Ovary (tissue), 7 donors: ENCODE measurements at regions not wholly inside any gene's neighbourhood (a gene's known extent, or its start where the extent isn't known, plus 50 kb on each side); places are given as distances from the start of the nearest gene placed in this dataset.

Source experiments
- DNase-seq, 5 donors: peaks; one replicate each; pipeline ENCODE4 v3.0.0-alpha.2; 2019 to 2020
- H3K27ac ChIP-seq, 2 donors: fragments of 200-600 bp; one replicate each; pipeline versions ENCODE4 v1.5.1 to v1.8.0; 2019 to 2022
- H3K27me3 ChIP-seq: fragments of 200-600 bp; one replicate; pipeline ENCODE4 v1.8.0; 2022
- H3K36me3 ChIP-seq: fragments of 200-600 bp; sonication (generic); one replicate; pipeline ENCODE4 v1.5.1; 2019
- H3K4me1 ChIP-seq: one replicate; pipeline ENCODE4 v1.8.1; 2013; ENCODE audit warnings: mild to moderate bottlenecking, moderate library complexity; ENCODE audit not compliant: insufficient read depth
- H3K4me3 ChIP-seq: fragments of 200-600 bp; sonication (generic); one replicate; pipeline ENCODE4 v1.5.1; 2017
- H3K9me3 ChIP-seq, 2 donors: fragments of 200-600 bp in 1 of 2; sonication (generic) in 1 of 2; one replicate each; pipeline versions ENCODE4 v1.5.1 to v1.8.1; 2013 to 2019; ENCODE audit warnings: mild to moderate bottlenecking in 1 of 2, moderate library complexity in 1 of 2
- EP300 ChIP-seq: sonication (generic); formaldehyde crosslinking; IDR thresholded peaks from one replicate; pipeline ENCODE4 v1.6.1; 2017; ENCODE audit warnings: antibody characterized with exemption
- POLR2A ChIP-seq: fragments of 450-650 bp; IDR thresholded peaks from one replicate; pipeline ENCODE4 v1.6.1; 2017; ENCODE audit warnings: antibody characterized with exemption, mild to moderate bottlenecking, moderate library complexity
- WGBS, 3 donors: extraction: QIAGEN DNeasy Blood & Tissue Kit in 1 of 3; methylation state at CpG; one replicate each; pipeline versions ENCODE4 v1.1.5 to v1.1.7; 2013 to 2017; 5-methylcytosine and 5-hydroxymethylcytosine counted together
- intact Hi-C, 4 donors: fragments of 100-400 bp; cut with DNase I; formaldehyde crosslinking; loops; one replicate each; pipeline versions ENCODE4 v1.11.0 to v1.15.1; 2022 to 2023
- TF ChIP-seq, protein P1 (sequence below), 3 donors: fragments of 450-650 bp in 2 of 3; fragments of 200-600 bp in 1 of 3; IDR thresholded peaks; one replicate each; pipeline versions ENCODE4 v1.5.1 to v1.8.0; 2016 to 2022; ENCODE audit warnings: antibody characterized with exemption in 3 of 3, mild to moderate bottlenecking in 1 of 3
- donor health status: DM: no; HTN: no; CAD: no; lungs with moderate emphysema.
- donor health status: DM: no; HTN: no; CAD: no.
- donor health status: Bipolar disorder and iron deficiency.
- donor health status: DM: no; HTN: no; CAD: no.
- donor health status: DM: yes; HTN: yes; CAD: no.

DNA sequence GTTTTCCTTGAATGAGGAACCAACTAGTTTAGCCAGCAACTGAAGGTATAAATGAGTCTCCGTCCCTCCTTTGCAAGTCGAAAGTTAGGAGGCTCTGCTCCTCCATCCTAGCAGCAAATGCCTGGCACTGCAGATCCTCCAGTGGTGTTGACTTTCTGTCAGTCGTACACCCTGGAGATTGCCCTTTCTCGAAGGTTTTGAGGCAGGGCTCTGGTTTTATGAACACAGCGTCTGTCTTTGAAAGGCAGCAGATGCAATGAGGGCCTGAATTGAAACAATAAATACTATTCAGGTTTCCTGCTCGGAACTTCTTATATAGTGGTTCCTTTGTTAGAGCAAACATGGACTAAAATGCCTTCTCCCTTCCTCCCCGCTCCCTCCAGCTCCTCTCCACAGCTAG lies 284.0 kb downstream of the TMEM38B start:
- Histone ChIP-seq H3K4me1 (peaks cover 2% of the 10 kb centered on the region), H3K27ac (no peak overlapping the region), H3K36me3 (no peaks in the 10 kb centered on the region), H3K27me3 (no peaks in the 10 kb centered on the region), H3K4me3 (no peak overlapping the region), H3K9me3 (no peaks in the 10 kb centered on the region)
- intact Hi-C loops, result no loop called here
- TF ChIP-seq POLR2A, result no peak
- TF ChIP-seq, protein P1, sequence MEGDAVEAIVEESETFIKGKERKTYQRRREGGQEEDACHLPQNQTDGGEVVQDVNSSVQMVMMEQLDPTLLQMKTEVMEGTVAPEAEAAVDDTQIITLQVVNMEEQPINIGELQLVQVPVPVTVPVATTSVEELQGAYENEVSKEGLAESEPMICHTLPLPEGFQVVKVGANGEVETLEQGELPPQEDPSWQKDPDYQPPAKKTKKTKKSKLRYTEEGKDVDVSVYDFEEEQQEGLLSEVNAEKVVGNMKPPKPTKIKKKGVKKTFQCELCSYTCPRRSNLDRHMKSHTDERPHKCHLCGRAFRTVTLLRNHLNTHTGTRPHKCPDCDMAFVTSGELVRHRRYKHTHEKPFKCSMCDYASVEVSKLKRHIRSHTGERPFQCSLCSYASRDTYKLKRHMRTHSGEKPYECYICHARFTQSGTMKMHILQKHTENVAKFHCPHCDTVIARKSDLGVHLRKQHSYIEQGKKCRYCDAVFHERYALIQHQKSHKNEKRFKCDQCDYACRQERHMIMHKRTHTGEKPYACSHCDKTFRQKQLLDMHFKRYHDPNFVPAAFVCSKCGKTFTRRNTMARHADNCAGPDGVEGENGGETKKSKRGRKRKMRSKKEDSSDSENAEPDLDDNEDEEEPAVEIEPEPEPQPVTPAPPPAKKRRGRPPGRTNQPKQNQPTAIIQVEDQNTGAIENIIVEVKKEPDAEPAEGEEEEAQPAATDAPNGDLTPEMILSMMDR (IDR thresholded peaks at IDR 0.05), result no peak
- no peak for TF ChIP-seq EP300
- WGBS, 3 donors, result 81 to 90% (median 83%) methylated on average over 7 of the region's 7 CpGs
- DNase-seq, result no peak

DNA sequence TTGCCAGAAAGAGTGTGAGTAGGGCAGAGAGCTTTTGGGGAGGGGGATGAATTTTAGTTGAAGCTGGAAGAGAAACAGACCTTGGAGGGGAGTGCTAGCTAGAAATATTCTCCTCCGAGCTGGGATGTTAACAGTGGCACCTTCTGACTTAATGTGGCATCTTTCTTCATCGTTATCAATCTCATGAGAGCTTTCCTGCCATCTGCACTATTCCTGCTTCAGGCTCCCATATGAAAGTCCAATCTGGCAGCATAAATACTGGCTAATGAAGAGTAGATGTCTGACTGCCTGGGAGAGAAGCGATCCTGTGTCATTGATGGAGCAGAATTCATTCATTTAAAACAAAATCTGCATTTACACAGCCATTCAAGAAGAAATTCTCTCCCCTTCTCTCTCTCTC lies 284.5 kb downstream of the TMEM38B start:
- H3K4me3 ChIP-seq, result no peak overlapping the region
- no peaks in the 10 kb centered on the region for H3K9me3 ChIP-seq
- H3K4me1 ChIP-seq, result peaks cover 2% of the 10 kb centered on the region
- intact Hi-C loops, result no loop called here
- TF ChIP-seq EP300 (no peak), POLR2A (no peak)
- TF ChIP-seq, protein P1 (IDR thresholded peaks at IDR 0.05), result no peak
- no peaks in the 10 kb centered on the region for H3K27me3 ChIP-seq
- no peak overlapping the region for H3K27ac ChIP-seq
- DNase-seq, result no peak
- WGBS, 3 donors, result 74 to 86% (median 79%) methylated on average over 3 of the region's 3 CpGs
- no peaks in the 10 kb centered on the region for H3K36me3 ChIP-seq

DNA sequence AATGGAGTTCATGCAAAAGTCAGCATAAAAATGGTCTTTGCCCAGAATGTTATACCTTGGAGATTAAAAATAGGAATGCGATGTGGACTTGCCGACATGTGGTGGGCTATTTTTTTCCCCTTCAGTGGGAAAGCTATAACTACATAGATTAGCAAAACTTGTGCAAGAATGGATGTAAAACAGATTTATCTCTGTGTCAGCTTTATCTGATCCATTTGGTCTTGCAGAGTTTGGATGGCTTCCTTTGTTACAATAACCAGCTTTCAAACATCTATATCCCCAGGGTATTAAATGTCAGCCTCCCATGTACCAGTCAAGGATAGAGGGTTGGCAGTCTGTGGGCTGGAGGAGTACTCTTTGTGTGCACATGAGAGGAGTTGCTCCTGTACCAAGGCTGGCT lies 284.9 kb downstream of the TMEM38B start:
- Histone ChIP-seq H3K9me3 (no peaks in the 10 kb centered on the region), H3K4me3 (no peak overlapping the region), H3K4me1 (peaks cover 2% of the 10 kb centered on the region), H3K27me3 (no peaks in the 10 kb centered on the region), H3K36me3 (no peaks in the 10 kb centered on the region), H3K27ac (no peak overlapping the region)
- 54 to 73% (median 55%) methylated on average over 2 of the region's 2 CpGs for WGBS, 3 donors
- intact Hi-C loops, result no loop called here
- no peak for DNase-seq
- TF ChIP-seq, protein P1 (IDR thresholded peaks at IDR 0.05), result no peak
- TF ChIP-seq POLR2A (no peak), EP300 (no peak)

DNA sequence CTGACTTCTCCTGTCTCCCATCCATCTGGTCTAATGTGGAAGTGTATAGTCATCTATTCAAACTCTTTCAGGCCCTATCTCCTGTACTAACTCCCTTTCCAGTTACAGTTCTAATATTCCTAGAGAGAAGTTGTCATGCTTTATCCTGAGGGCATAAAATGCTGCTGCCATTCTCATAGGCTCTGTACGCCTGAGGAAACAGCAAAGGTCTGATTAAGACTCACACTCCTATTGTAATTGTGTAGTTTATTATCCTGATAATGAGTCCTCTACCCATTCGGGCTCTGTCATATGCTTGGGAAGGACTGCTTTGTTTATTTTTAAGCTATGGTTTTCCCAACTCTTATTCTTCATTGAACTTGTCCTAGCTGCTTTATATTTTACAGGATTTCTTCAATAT lies 290.4 kb downstream of the TMEM38B start:
- Histone ChIP-seq H3K9me3 (no peaks in the 10 kb centered on the region), H3K27me3 (no peaks in the 10 kb centered on the region), H3K27ac (no peak overlapping the region), H3K4me3 (no peak overlapping the region), H3K4me1 (no peaks in the 10 kb centered on the region), H3K36me3 (no peaks in the 10 kb centered on the region)
- WGBS, 3 donors, result 78 to 85% (median 80%) methylated on average over 2 of the region's 2 CpGs
- TF ChIP-seq, protein P1 (IDR thresholded peaks at IDR 0.05), result no peak
- TF ChIP-seq EP300 (no peak), POLR2A (no peak)
- no peak for DNase-seq
- intact Hi-C loops, result no loop called here
